ENCODE measurements at regions not wholly inside any gene's neighbourhood (a gene's known extent, or its start where the extent isn't known, plus 50 kb on each side); places are given as distances from the start of the nearest gene placed in this dataset.
"Not testable (repeated sequence)": the region's sequence is repeated elsewhere in the genome, so short reads cannot be mapped to it uniquely, and the experiment has no call there.

- DNase-seq = no peak
Observed at GRCh38 chr2:65940856-65941255, 494.1 kb upstream of the MEIS1 start.

GRCh38 chr2:65939687-65940086, 495.2 kb upstream of the MEIS1 start:
- no peak for DNase-seq

DNA sequence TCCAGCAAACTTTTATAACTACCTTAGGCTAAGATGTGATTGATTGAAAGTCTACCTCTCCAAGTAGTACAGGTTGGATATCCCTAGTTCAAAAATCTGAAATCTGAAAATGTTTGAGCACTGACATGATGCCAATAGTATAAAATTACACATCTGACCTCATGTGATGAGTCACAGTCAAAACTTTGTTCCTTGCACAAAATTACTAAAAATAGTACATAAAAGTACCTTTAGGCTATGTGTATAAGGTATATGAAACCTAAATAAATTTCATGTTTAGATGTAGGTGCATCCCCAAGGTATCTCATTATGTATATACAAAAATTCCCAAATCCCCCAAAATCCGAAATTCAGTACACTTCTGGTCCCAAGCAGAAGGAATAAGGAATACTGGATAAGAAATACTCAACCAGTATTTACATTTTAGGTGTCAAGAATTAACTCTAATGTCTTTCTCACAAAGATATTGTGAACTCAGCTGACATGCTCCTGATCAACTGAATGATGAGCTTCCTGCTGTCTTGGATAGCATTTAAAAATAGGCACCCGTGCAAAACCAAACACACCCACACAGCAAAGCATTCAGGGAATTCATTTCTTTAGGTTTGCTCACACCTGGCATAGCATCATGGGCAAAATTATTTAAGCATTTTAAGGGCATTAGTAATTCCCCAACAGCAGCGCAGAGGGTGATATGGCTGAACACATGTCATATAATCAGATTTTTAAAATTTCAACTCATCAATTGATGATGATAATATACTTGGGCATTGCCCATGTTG, 497.4 kb upstream of the MEIS1 start:
- peak; percentile 12 for DNase-seq

GRCh38 chr2:65934992-65935629, 499.8 kb upstream of the MEIS1 start:
- no peak for DNase-seq

GRCh38 chr2:65932571-65932970, 500.2 kb upstream of the SPRED2 start:
- DNase-seq = no peak

GRCh38 chr2:65931056-65931455, 498.7 kb upstream of the SPRED2 start:
- DNase-seq = no peak

- no peak for DNase-seq
Observed at GRCh38 chr2:65930259-65930658, 497.9 kb upstream of the SPRED2 start.

DNA sequence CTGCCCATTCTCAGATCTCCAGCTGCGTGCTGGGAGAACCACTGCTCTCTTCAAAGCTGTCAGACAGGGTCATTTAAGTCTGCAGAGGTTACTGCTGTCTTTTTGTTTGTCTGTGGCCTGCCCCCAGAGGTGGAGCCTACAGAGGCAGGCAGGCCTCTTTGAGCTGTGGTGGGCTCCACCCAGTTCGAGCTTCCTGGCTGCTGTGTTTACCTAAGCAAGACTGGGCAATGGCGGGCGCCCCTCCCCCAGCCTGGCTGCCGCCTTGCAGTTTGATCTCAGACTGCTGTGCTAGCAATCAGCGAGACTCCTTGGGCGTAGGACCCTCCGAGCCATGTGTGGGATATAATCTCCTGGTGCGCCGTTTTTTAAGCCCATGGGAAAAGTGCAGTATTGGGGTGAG, 497.3 kb upstream of the SPRED2 start:
- not testable (repeated sequence) for DNase-seq

DNA sequence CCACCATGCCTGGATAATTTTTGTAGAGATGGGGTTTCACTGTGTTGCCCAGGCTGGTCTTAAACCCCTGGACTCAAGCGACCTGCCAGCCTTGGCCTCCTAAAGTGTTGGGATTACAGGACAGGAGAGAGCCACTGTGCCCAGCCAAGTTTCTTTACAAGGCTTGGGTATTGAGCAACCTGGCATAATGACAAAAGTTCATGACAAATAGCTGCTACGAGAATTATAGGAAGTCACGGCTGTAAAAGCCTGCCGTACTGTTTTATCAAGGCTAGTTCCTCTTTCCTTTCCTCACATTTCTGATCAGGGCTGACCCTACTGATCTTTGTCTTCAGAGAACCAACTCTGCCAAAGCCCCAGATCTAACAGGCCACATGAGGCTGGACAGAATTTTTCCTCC, 490.4 kb upstream of the SPRED2 start:
- DNase-seq = no peak

GRCh38 chr2:65922030-65922429, 489.6 kb upstream of the SPRED2 start:
- no peak for DNase-seq

GRCh38 chr2:65921116-65921515, 488.7 kb upstream of the SPRED2 start:
- no peak for DNase-seq

- DNase-seq = no peak
Observed at GRCh38 chr2:65920659-65921058, 488.3 kb upstream of the SPRED2 start.

- DNase-seq = no peak
Observed at GRCh38 chr2:65919550-65920188, 487.3 kb upstream of the SPRED2 start.

- DNase-seq = no peak
Observed at GRCh38 chr2:65918760-65919187, 486.4 kb upstream of the SPRED2 start.

DNA sequence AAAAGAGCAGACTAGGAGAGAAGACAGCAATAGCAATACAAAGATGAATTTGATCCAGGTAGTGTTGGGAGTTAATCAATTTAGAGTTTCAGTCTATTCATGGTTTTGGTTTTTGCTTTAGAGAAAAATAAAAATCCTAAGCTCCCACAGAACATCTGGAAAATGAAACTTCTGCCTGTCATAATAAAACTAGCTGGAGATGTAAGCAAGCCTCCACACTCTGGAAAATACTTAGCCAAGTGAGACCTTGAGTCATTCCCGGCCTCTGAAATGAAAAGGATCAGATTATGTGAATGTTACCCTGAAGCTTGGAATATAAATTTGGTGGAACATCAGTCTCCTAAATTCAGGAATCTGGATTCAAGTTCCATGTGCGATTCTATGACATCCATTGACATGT, 485.6 kb upstream of the SPRED2 start:
- no peak for DNase-seq

DNA sequence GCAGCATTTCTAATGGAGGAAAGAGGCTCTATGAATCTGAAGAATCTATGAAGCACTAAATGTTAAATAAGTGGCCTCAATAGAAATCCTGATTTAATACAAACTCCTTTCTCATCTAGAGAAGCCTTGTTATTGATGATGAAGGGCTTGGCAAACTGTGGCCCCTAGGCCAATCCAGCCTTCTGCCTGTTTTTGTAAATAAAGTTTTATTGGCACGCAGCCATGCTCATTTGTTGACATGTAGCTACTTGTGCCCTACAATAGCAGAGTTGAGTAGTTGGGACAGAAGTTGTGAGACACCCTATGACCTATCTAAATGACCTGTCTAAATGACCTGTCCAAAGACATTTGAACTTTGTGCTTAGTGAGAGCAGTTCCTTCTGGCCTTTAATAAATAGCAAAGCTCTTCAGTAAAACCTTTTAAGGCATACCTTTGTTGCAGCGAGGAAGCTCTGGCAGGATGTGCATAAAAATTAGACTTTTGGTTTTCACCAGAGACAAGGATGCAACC, 484.4 kb upstream of the SPRED2 start:
- no peak for DNase-seq

DNA sequence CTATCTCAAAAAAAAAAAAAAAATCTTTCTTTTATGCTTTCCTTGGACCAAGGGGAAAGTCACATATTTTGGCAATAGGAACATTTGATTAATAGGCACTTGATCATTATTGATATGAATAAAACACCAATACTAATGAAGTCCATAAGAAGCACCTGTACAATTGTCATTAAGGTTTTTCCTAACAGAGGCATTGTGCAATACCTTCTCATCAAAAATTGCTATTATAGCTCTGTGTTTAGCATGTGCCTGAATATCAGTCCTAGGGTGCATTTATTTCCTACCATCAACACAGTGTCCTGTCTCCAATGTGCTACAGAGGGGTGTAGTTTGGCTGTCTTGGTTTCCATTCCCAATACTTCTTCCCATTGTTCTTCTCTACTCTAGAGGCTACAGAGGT, 483.8 kb upstream of the SPRED2 start:
- DNase-seq = no peak

- DNase-seq = no peak
Observed at GRCh38 chr2:65915273-65915672, 482.9 kb upstream of the SPRED2 start.

DNA sequence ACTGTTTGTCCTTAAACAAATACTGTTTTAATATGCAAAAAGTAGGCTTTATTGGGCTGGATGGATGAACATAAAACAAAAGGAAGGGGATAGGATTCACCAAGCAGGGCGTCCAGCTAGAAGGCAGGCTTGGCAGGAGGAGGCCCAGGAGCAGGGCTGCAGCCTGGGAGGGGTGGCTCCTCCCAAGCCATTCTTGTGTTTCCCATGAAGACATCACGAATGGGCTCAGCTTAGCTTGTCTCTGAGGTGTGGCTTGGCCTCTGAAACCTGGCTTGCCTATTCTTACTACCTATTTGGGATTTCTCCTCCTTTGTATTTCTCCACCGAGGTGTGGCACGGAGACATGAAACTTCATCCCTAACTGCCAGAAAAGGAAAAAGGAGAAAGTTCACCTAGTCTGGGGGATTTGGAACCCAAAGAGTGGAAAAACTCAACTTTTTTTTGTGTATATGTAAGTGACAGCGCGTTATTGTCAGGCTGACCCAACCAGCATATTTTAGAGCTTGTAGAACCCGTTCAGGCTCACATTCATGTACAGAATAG, 481.9 kb upstream of the SPRED2 start:
- DNase-seq = no peak

DNA sequence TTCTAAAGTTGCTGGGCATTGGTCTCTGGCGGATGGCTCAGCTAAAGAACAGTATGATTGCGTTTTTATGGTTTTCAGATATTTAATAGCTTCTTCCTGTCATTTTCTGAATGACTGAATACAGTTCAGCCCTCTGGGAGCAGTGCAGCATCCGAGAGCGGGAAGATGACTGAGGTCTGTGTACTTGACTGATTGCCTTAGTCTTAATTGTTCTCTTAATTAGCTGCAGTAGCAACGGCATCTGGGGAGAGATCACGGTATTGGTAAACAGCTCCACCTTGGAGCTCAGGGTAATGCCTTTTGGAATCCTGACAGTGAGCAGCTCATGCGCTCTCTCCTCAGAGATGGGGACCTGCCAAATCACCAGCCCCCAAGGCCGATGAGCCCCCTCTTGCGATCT, 481.4 kb upstream of the SPRED2 start:
- no peak for DNase-seq

DNA sequence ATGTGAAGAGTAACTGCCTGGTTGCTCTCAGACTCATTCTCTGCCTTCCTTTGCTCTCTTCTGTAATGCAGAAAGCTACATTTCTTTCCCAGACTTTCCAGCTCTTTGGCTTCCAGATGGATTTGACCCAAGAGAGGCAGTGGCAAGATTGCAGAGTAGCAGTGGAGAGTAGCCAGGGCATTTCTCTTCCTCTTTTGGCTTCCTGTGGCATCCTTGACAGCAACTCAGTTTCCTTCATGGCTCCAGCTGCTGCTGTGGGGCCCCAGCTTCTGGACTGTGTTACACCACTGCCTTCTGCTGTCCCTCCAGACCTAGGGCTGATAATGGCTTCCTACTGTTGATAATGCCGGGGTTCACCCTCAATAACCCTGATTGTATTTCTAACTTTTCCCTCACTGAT, 469.4 kb upstream of the SPRED2 start:
- no peak for DNase-seq

DNA sequence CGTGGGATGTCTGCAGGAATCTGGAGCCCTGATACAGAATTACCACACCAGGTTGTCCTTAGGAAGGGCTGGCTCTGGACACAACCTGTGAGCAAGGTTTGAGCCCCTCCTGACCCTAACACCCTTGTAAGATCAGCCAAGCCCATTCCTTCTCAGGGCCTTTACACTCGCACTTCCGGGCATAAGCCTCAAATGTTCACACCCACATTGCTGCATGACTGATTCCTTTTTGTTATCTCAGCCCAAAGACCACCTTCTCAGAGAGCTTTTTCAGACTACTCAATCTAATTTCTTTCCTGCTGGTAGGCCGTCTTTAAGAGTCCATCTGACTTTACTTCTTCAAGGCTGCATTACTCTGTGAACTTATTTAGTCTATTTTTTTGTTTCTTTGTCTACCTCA, 464.0 kb upstream of the SPRED2 start:
- DNase-seq = no peak

- not testable (repeated sequence) for DNase-seq
Observed at GRCh38 chr2:65890131-65890530, 457.7 kb upstream of the SPRED2 start.

DNA sequence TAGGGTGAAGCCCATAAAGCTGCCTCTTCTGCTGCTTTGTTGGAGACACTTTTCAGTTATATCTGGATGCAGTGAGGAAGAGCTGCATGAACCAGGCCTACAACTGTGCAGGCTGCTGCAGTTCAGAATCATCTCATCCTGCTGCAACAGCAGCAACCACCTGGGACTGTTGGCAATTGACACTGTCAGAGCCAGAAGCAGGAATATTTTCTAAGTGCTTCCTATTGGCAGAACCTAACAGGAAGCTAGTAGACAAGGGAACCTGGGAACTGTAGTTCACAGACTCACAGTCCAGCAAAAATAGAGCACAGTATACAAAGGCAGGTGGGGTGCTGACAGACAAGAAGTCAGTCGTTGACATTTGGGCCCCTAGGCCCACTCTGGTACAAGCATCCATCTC, 452.9 kb upstream of the SPRED2 start:
- DNase-seq = no peak
